Stimulated activated CD4-positive, alpha-beta T cell treated with anti-CD3 and anti-CD28 coated beads, Interleukin-4, amount 100 ng/mL, for 24 hours (primary cell): ENCODE measurements at regions not wholly inside any gene's neighbourhood (a gene's known extent, or its start where the extent isn't known, plus 50 kb on each side); places are given as distances from the start of the nearest gene placed in this dataset.

Experiments
- DNase-seq: peaks from one replicate; pipeline ENCODE4 v3.0.0-alpha.2; 2020

DNA sequence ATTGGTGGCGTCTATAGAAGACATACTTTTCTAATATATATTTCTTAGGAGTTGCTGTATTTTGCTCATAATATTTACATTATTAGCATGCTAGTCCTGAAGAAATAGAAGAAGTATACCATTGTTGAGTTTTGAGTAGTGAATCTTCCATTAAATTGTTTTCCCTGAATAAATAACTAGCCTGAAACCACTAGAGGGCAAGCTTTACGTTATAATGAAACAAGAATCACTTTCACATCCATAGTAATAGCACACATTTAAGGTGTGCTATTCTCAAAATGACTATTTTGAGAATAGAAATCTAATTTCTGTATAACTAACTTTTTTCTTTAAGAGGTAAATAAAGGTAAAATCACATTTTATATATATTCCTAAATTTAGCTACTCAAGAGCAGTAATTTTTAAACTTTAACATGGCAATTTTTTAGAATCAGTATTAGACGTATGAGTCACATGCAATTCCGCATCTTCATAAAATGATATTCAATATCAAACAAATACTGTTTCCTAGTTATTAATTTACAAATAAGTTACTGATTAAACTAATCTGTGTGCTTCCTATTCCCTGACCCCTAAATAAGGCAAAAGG is 213.2 kb upstream of the MANEA start:
- no peak for DNase-seq

DNA sequence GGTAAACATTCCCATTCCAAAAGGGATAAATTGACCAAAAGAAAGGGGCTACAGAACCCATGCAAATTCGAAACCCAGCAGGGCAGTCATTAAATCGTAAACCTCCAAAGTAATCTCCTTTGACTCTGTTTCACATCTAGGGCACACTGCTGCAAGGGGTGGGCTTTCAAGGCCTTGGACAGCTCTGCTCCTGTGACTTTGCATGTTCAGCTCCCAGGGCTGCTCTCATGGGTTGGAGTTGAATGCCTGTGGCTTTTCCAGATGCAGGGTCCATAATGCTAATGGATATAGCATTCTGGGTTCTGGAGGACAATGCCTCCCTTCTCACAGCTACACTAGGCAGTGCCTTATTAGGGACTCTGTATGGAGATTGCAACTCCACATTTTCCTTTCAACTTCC is 211.9 kb upstream of the MANEA start:
- no peak for DNase-seq

DNA sequence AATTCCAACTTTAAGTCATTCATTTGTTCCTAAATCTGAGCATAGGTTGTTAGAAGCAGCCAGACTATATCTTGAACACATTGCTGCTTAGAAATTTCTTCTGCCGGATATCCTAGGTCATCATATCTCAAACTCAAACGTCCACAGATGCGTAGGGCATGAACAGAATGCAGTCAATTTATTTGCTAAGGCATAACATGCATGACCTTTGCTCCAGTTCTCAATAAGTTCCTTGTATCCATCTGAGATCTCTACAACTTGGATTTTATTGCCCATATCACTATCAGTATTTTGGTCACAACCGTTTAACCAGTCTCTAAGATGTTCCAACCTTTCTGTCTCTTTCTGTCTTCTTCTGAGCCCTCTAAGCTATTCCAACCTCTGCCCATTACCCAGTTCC is 210.9 kb upstream of the MANEA start:
- no peak for DNase-seq

DNA sequence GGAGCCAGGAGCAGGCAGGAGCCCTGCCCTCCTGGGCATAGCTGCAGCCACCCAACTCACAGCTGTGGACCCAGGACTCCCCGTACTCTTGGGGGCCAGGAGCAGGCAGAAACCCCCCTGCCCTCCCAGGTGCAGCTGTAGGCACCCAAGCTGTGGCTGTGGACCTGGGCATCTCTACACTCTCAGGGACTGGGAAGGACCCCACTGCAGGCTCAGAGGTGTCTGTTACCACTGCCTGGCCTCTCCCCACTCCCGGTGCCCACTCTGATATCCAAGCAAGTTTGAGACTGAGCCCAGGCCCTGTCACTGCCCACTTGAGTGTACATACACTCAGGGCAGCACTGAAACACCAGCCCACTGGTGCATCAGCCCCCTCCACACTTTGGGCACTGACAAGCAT is 193.5 kb upstream of the MANEA start:
- no peak for DNase-seq

DNA sequence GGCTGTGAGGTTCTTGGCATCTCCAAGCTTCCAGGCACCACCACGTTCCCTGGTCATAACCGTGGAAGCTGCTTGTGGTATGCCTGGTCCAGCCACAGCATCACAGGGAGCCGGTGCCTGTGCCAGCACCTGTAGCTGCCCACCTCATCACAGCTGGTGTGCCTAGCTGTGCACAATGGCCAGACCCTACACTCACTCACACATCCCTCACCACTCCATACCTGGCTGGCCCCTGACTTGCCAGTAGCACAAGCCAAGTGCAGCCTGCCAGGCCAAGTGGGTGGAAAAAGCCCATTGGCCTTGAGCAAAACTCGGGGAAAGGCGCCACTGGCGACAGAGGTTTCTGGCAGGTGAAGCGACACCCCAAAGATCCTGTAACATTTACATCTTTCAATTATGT is 192.3 kb upstream of the MANEA start:
- DNase-seq: no peak

- DNase-seq: no peak
Observed at GRCh38 chr6:95387845-95388244, 189.5 kb upstream of the MANEA start.

- no peak for DNase-seq
Observed at GRCh38 chr6:95404777-95405176, 172.6 kb upstream of the MANEA start.

DNA sequence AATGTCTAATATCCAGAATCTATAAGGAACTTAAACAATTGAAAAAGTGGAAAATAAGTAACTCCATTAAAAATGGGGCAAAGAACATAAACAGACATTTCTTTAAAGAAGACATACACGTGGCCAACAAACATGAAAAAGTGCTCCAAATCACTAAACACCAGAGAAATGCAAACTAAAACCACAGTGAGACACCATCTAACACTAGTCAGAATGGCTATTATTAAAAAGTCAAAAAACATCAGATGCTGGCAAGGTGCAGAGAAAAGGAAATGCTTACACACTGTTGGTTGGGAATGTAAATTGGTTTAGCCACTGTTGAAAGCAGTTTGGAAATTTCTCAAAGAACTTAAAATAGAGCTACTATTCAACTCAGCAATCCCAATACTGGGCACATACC is 169.2 kb upstream of the MANEA start:
- no peak for DNase-seq

GRCh38 chr6:95410168-95410567 is 167.2 kb upstream of the MANEA start:
- no peak for DNase-seq

DNA sequence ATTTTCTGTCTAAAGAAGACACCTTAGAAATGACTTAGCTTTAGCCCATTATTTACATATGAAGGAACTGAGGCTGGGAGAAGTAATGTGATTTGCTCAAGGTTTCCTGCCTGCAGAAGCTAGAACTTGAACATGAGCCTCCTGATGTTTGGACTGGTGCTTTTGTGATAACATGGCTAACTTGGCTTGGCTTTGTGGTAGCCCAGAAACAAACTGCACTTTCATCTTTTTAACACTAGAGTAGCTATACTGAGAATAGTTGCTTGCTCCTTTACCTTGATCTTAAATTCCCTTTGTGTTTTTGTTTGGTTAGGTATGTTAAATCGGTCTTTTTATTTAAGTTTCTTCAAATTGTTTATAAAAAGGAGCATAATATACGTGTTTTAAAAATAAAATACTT is 163.5 kb upstream of the MANEA start:
- DNase-seq: no peak

DNA sequence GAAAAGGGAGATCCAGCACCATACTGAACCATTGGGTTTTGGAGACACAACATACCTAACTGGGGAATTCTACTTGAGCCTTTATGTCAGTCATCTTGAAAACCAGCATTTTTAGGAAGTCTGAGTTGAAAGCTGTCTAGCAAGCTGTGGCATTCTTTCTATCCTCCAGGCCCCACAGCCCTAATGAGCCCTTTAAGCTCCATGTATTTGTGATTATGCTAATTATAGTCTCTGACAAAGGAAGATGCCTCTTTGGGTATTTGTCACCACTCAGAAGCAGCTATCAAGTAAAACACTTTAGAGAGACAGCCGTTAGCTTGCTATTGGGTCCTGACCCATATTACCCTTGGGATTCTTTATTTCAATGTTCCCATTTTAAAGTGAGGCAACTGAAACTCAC is 159.5 kb upstream of the MANEA start:
- no peak for DNase-seq

DNA sequence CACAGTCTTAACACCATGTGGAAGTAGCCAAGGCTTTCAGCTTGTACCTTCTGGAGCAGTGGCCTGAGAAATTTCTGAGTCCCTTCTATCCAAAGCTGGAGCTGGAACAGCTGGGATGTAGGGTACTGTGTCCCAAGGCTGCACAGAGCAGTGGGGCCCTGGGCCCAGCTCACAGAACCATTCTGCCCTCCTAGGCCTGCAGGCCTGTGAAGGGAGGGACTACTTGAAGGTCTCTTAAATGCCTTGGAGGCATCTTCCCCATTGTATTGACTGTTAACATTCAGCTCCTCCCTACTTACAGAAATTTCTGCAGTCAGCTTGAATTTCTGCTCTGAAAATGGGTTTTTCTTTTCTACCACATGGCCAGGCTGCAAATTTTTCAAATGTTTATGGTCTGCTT is 156.5 kb upstream of the MANEA start:
- no peak for DNase-seq

DNA sequence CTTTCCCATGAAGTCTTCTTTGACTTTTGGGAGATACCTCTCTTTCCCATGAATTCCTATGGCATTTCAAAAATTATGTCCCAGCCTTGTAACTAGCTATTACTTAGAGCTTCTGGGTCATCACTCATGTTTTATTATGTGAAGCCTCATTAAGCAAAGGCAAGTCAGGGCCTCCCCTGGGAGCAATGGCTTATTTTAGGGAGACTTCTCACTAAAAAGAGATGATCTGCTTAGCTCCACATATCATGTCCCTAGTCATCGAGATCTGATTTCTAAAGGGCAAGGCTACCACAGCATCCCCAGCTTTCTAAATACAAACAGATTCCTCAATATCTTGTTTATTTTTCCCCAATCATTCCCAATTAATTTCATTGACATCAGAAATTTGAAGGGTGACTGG is 154.0 kb upstream of the MANEA start:
- no peak for DNase-seq

- peak; percentile 32 for DNase-seq
Observed at GRCh38 chr6:95431637-95432228, 145.6 kb upstream of the MANEA start.

DNA sequence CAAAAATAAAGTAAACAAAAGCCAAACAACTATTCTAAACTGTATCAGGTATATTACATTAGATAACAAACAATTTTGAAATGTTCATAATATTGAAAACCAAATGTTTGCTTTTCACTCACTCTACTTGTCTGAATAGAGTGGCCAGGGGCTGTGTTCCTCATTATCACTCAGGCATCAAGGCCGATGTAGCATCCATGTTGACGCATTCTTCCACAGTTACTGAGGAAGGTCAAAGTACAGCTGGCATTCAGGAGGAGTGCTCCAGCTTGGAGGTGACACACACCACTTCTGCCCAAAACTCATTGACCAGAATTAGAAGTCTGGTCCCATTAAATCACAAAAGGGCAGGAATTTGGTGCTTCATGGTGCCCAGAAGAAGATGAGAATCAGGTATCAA is 137.6 kb upstream of the MANEA start:
- no peak for DNase-seq

DNA sequence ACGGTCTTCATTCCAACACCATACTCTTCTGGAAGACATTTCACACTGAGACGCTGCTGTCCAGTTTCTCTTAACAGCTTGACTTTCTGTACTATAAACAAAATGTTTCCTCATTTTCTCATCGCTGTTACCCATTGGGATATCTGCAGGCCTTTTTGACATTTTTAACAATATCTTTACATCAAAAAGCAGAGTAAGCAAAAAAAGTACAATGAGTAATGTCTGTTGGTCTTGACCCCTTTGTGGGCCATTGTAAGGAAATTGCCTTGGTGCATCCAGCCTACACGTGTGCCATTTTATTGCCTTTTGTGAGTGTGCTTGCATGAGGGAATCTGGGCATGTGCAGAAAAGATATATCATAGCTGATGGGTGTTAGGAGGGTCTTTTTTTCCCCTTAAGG is 129.1 kb upstream of the MANEA start:
- no peak for DNase-seq

- DNase-seq: no peak
Observed at GRCh38 chr6:95469511-95469910, 107.8 kb upstream of the MANEA start.

- DNase-seq: no peak
Observed at GRCh38 chr6:95478941-95479340, 98.4 kb upstream of the MANEA start.

GRCh38 chr6:95487817-95488216 is 89.5 kb upstream of the MANEA start:
- no peak for DNase-seq

DNA sequence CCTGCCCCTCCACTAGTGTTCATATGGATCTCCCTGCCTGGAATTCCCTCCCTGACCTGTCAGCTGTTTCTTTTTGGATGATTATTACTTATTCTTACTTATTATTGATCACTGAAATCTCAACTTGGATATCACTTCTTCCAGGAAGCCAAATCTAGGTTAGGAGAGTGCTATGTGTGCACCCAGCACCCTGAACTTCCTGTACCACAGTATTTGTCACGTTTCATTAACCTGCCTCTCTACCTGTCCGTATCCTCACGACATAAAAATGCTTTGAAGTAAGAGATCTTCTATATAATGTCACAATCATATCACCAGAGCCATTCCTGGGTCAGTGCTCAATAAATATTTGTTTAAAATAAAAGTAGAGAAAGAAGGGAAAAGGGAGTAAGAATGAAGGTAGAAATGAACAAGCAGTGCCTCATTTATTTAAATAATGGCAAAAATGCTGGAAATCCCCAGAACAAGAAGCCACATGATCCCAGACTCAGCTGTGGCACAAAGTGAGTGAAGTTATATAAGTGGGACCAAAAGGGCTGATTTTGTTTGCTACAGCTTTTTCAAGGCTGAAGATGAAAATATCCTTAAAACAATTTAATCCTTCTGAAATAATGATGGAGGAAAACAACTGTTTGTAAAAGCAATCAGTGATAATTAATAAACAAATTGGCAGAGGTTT is 88.0 kb upstream of the MANEA start:
- DNase-seq: no peak

DNA sequence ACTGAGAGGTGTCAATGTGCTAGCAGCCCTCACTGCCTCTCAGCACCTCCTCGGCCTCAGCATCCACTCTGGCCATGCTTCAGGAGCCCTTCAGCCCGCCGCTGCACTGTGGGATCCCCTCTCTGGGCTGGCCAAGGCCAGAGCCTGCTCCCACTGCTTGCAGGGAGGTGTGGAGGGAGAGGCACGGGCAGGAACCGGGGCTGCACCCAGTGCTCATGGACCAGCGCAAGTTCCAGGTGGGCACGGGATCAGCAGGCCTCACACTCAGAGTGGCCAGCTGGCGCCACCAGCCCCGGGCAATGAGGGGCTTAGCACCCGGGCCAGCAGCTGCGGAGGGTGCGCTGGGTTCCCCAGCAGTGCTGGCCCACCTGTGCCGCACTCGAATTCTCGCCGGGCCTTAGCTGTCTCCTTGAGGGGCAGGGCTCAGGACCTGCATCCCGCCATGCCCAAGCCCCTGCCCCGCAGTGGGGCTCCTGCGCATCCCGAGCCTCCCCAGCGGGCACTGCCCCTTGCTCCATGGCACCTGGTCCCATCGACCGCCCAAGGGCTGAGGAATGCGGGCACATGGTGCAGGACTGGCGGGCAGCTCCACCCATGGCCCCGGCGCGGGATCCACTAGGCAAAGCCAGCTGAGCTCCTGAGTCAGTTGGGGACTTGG is 80.4 kb upstream of the MANEA start:
- DNase-seq: no peak

- DNase-seq: no peak
Observed at GRCh38 chr6:95501032-95501904, 76.1 kb upstream of the MANEA start.

DNA sequence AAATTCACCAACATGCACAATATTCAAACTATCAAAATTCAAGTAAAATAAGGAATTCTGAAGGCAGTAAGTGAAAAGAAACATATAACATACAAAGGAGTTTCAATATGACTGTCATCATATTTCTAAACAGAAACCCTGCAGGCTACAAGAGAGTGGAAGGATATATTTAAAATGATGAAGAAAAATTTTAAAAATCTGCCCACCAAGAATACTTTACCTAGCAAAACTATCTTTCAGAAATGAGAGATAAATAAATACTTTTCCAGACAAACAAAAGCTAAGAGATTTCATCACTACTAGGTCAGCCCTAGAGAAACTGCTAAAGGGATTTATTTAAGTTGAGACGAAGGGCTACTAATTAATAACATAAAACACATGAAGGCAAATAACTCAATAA is 73.8 kb upstream of the MANEA start:
- DNase-seq: no peak
